Fibroblast of lung (primary cell): ENCODE measurements at regions not wholly inside any gene's neighbourhood (a gene's known extent, or its start where the extent isn't known, plus 50 kb on each side); places are given as distances from the start of the nearest gene placed in this dataset.

Experiments used
- DNase-seq, 2 donors: peaks; one replicate each; pipeline versions ENCODE4 v3.0.0 to v3.0.0-alpha.2; 2010; ENCODE audit warnings: low read depth in 2 of 2
- H2AFZ ChIP-seq: 2 replicates; pipeline ENCODE4 v1.5.1; 2012; ENCODE audit warnings: low read length, control low read depth, inconsistent platforms
- H3K27ac ChIP-seq: 2 replicates; pipeline ENCODE4 v1.5.1; 2011; ENCODE audit warnings: low read length, control low read depth; ENCODE audit not compliant: insufficient read depth
- H3K27me3 ChIP-seq: 2 replicates; pipeline ENCODE4 v1.5.1; 2011; ENCODE audit warnings: mild to moderate bottlenecking, low read length; ENCODE audit not compliant: control insufficient read depth, insufficient read depth
- H3K36me3 ChIP-seq: 2 replicates; pipeline ENCODE4 v1.5.1; 2011; ENCODE audit warnings: low read length; ENCODE audit not compliant: control insufficient read depth, insufficient read depth
- H3K4me1 ChIP-seq: 2 replicates; pipeline ENCODE4 v1.5.1; 2011; ENCODE audit warnings: low read length; ENCODE audit not compliant: control insufficient read depth, insufficient read depth; ENCODE audit errors: extremely low read depth
- H3K4me2 ChIP-seq: 2 replicates; pipeline ENCODE4 v1.5.1; 2011; ENCODE audit warnings: low read length, control low read depth; ENCODE audit not compliant: insufficient read depth; ENCODE audit errors: extremely low read depth
- H3K4me3 ChIP-seq, 4 experiments: fragments of 200-600 bp in 1 of 4; sonication (generic) in 1 of 4; replicated peaks in 1 of 4; 2 replicates each; pipeline ENCODE4 v1.5.1; 2011 to 2016; ENCODE audit warnings: low read length in 4 of 4, low read depth in 3 of 4, mild to moderate bottlenecking in 3 of 4, control low read depth in 2 of 4, inconsistent platforms in 1 of 4, mixed read lengths in 1 of 4; ENCODE audit not compliant: insufficient read depth in 1 of 4; ENCODE audit errors: control extremely low read depth in 1 of 4
- H3K79me2 ChIP-seq: 2 replicates; pipeline ENCODE4 v1.5.1; 2012; ENCODE audit warnings: mild to moderate bottlenecking, low read length, inconsistent platforms; ENCODE audit not compliant: control insufficient read depth, insufficient read depth
- H3K9ac ChIP-seq: 2 replicates; pipeline ENCODE4 v1.5.1; 2011; ENCODE audit warnings: mild to moderate bottlenecking, low read length, control low read depth; ENCODE audit not compliant: insufficient read depth
- H3K9me3 ChIP-seq: 2 replicates; pipeline ENCODE4 v1.5.1; 2012; ENCODE audit warnings: low read depth, low read length; ENCODE audit not compliant: control insufficient read depth, insufficient read depth
- H4K20me1 ChIP-seq: 2 replicates; pipeline ENCODE4 v1.5.1; 2011; ENCODE audit warnings: low read length; ENCODE audit not compliant: control insufficient read depth, insufficient read depth; ENCODE audit errors: extremely low read depth
- CTCF ChIP-seq, 2 donors: IDR thresholded peaks in 1 of 2; conservative IDR thresholded peaks in 1 of 2; 1 replicate in 1 of 2; 2 replicates in 1 of 2; pipeline ENCODE4 v1.5.1; 2011 to 2012; ENCODE audit warnings: low read length in 2 of 2, control low read depth in 1 of 2, inconsistent platforms in 1 of 2, low read depth in 1 of 2, mild to moderate bottlenecking in 1 of 2
- EZH2 ChIP-seq: IDR thresholded peaks from 2 replicates; pipeline ENCODE4 v1.5.1; 2012; ENCODE audit warnings: low read length, control low read depth, mild to moderate bottlenecking; ENCODE audit errors: missing control alignments

GRCh38 chr4:98746936-98747335 lies 88.5 kb upstream of the TSPAN5 start:
- Histone ChIP-seq H2AFZ (no peak overlapping the region), H3K27ac (no peak overlapping the region)
- TF ChIP-seq EZH2, result no peak
- TF ChIP-seq CTCF (conservative IDR thresholded peaks at IDR 0.05 in 1 of 2, IDR thresholded peaks at IDR 0.05 in 1 of 2; ENCODE audit: low read depth in 1 of 2, low read length in 2 of 2), result no peak

GRCh38 chr4:98746530-98746929 lies 88.1 kb upstream of the TSPAN5 start:
- H3K27me3 ChIP-seq, result no peaks in the 10 kb centered on the region
- no peak overlapping the region for H3K4me3 ChIP-seq
- peak; percentile 25 to 62 for DNase-seq
- no peaks in the 10 kb centered on the region for H3K9me3 ChIP-seq
- no peak overlapping the region for H3K9ac ChIP-seq
- no peaks in the 10 kb centered on the region for H3K79me2 ChIP-seq
- no peaks in the 10 kb centered on the region for H3K4me1 ChIP-seq
- no peaks in the 10 kb centered on the region for H3K36me3 ChIP-seq
- H2AFZ ChIP-seq, result no peak overlapping the region
- H3K4me2 ChIP-seq, result no peak overlapping the region
- no peak for TF ChIP-seq CTCF (conservative IDR thresholded peaks at IDR 0.05 in 1 of 2, IDR thresholded peaks at IDR 0.05 in 1 of 2; ENCODE audit: low read depth in 1 of 2, low read length in 2 of 2)
- no peak for TF ChIP-seq EZH2
- H4K20me1 ChIP-seq, result no peaks in the 10 kb centered on the region
- H3K27ac ChIP-seq, result no peak overlapping the region

More at GRCh38 chr4:98746936-98747335, 88.5 kb upstream of the TSPAN5 start:
- Histone ChIP-seq H3K36me3 (no peaks in the 10 kb centered on the region), H3K9ac (no peak overlapping the region), H3K79me2 (no peaks in the 10 kb centered on the region), H3K27me3 (no peaks in the 10 kb centered on the region), H4K20me1 (no peaks in the 10 kb centered on the region), H3K4me3 (no peak overlapping the region), H3K4me2 (no peak overlapping the region), H3K4me1 (no peaks in the 10 kb centered on the region), H3K9me3 (no peaks in the 10 kb centered on the region)
- DNase-seq, result peak in 1 of 2 donors; percentile 52

GRCh38 chr4:98745366-98745765 lies 87.0 kb upstream of the TSPAN5 start:
- Histone ChIP-seq H3K79me2 (no peaks in the 10 kb centered on the region), H3K4me1 (no peaks in the 10 kb centered on the region), H2AFZ (no peak overlapping the region), H3K27ac (no peak overlapping the region), H3K9me3 (no peaks in the 10 kb centered on the region), H3K36me3 (no peaks in the 10 kb centered on the region), H3K9ac (no peak overlapping the region), H3K4me2 (no peak overlapping the region), H4K20me1 (no peaks in the 10 kb centered on the region), H3K27me3 (peaks cover 2% of the 10 kb centered on the region), H3K4me3 (no peak overlapping the region)
- DNase-seq, result peak in 1 of 2 donors; percentile 25
- TF ChIP-seq CTCF (conservative IDR thresholded peaks at IDR 0.05 in 1 of 2, IDR thresholded peaks at IDR 0.05 in 1 of 2; ENCODE audit: low read depth in 1 of 2, low read length in 2 of 2) (peak; percentile 32 to 33), EZH2 (no peak)
